ENCODE measurements at regions not wholly inside any gene's neighbourhood (a gene's known extent, or its start where the extent isn't known, plus 50 kb on each side); places are given as distances from the start of the nearest gene placed in this dataset.

- TF ChIP-seq CTCF (IDR thresholded peaks at IDR 0.05; ENCODE audit: low read depth, low read length): no peak
- no peak for DNase-seq (ENCODE audit: low read depth in 1 of 2, low spot score in 1 of 2)
- Histone ChIP-seq H3K9me3 (ENCODE audit: low read depth) (no peaks in the 10 kb centered on the region), H3K27ac (no peak overlapping the region), H3K27me3 (no peaks in the 10 kb centered on the region), H3K4me1 (ENCODE audit: low read depth) (no peaks in the 10 kb centered on the region), H3K36me3 (no peaks in the 10 kb centered on the region), H3K4me3 (no peak overlapping the region)
These were observed 98.9 kb upstream of the NPFFR2 start for GRCh38 chr4:71932941-71933340.

DNA sequence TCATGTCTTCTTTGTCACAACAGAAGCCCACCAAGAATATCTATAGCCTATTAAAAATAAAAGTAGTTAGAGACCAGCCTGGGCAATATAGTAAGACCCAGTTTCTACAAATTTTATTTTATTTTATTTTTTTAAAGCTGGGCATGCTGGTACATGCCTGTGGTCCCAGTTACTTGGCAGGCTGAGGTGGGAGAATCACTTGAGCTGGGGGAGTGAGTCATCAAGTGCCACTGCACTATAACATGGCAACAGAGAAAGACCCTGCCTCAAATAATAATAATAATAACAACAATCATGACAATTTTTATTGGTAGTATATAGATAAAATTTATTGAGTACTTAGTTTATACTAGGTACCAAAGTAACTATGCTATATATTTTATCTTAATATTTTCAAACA lies 93.0 kb upstream of the NPFFR2 start:
- Histone ChIP-seq H3K27ac (no peak overlapping the region), H3K4me3 (no peak overlapping the region), H3K27me3 (no peaks in the 10 kb centered on the region), H3K9me3 (ENCODE audit: low read depth) (no peaks in the 10 kb centered on the region), H3K36me3 (no peaks in the 10 kb centered on the region), H3K4me1 (ENCODE audit: low read depth) (peaks cover 6% of the 10 kb centered on the region)
- no peak for DNase-seq (ENCODE audit: low read depth in 1 of 2, low spot score in 1 of 2)
- no peak for TF ChIP-seq CTCF (IDR thresholded peaks at IDR 0.05; ENCODE audit: low read depth, low read length)

- peak; percentile 30 for TF ChIP-seq CTCF (IDR thresholded peaks at IDR 0.05; ENCODE audit: low read depth, low read length)
- no peaks in the 10 kb centered on the region for H3K36me3 ChIP-seq
- no peaks in the 10 kb centered on the region for H3K27me3 ChIP-seq
- H3K9me3 ChIP-seq (ENCODE audit: low read depth): peaks cover 2% of the 10 kb centered on the region
- H3K27ac ChIP-seq: no peak overlapping the region
- DNase-seq (ENCODE audit: low read depth in 1 of 2, low spot score in 1 of 2): peak; percentile 27 to 66
- peaks cover 6% of the 10 kb centered on the region for H3K4me1 ChIP-seq (ENCODE audit: low read depth)
- H3K4me3 ChIP-seq: no peak overlapping the region
These were observed 90.8 kb upstream of the NPFFR2 start for GRCh38 chr4:71941001-71941400.

- peaks cover 6% of the 10 kb centered on the region for H3K4me1 ChIP-seq (ENCODE audit: low read depth)
- H3K27ac ChIP-seq: no peak overlapping the region
- no peaks in the 10 kb centered on the region for H3K27me3 ChIP-seq
- H3K4me3 ChIP-seq: no peak overlapping the region
- H3K36me3 ChIP-seq: no peaks in the 10 kb centered on the region
- H3K9me3 ChIP-seq (ENCODE audit: low read depth): peaks cover 2% of the 10 kb centered on the region
- no peak for TF ChIP-seq CTCF (IDR thresholded peaks at IDR 0.05; ENCODE audit: low read depth, low read length)
- peak in 1 of 2 donors; percentile 1 for DNase-seq (ENCODE audit: low read depth in 1 of 2, low spot score in 1 of 2)
These were observed 86.8 kb upstream of the NPFFR2 start for GRCh38 chr4:71944956-71945355.

DNA sequence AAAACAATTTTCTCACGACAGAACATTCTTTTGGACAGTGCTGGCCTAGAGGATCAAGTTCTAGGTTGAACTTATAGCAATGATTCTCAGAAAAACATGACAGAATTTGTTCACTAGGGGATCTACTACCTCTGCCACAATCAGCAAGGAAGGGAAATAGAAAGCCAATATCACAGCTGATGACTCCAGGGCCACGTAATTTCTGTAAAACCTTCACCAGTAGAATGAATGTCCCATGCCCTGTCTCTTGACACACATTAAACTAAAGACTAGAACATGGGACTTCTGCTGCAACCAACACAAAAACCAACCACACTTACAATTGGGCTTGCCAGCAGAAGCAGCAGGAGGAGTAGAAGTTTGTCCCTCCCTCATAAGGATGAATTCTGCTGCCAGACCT lies 86.0 kb upstream of the NPFFR2 start:
- no peak for TF ChIP-seq CTCF (IDR thresholded peaks at IDR 0.05; ENCODE audit: low read depth, low read length)
- H3K4me3 ChIP-seq: no peak overlapping the region
- no peaks in the 10 kb centered on the region for H3K36me3 ChIP-seq
- no peak overlapping the region for H3K27ac ChIP-seq
- peaks cover 6% of the 10 kb centered on the region for H3K4me1 ChIP-seq (ENCODE audit: low read depth)
- no peak for DNase-seq (ENCODE audit: low read depth in 1 of 2, low spot score in 1 of 2)
- H3K27me3 ChIP-seq: no peaks in the 10 kb centered on the region
- H3K9me3 ChIP-seq (ENCODE audit: low read depth): peaks cover 2% of the 10 kb centered on the region

GRCh38 chr4:71958978-71959377 lies 72.8 kb upstream of the NPFFR2 start:
- H3K27ac ChIP-seq: no peak overlapping the region
- H3K9me3 ChIP-seq (ENCODE audit: low read depth): no peaks in the 10 kb centered on the region
- H3K36me3 ChIP-seq: no peaks in the 10 kb centered on the region
- H3K27me3 ChIP-seq: no peaks in the 10 kb centered on the region
- DNase-seq (ENCODE audit: low read depth in 1 of 2, low spot score in 1 of 2): no peak
- no peaks in the 10 kb centered on the region for H3K4me1 ChIP-seq (ENCODE audit: low read depth)
- TF ChIP-seq CTCF (IDR thresholded peaks at IDR 0.05; ENCODE audit: low read depth, low read length): no peak
- no peak overlapping the region for H3K4me3 ChIP-seq
